A549 (cell line): ENCODE measurements at regions not wholly inside any gene's neighbourhood (a gene's known extent, or its start where the extent isn't known, plus 50 kb on each side); places are given as distances from the start of the nearest gene placed in this dataset.
A peak's percentile ranks its signal among the peaks of the same experiment; 100 is the strongest.

Experiments used
- ATAC-seq, 2 experiments: fragments of 200-7000 bp in 1 of 2; fragments of >200 bp in 1 of 2; cut with Nextera tagmentation in 1 of 2; cut with Tn5 transposase in 1 of 2; 3 replicates each; pipeline versions ENCODE4 v1.8.0 to v1.9.1; 2018 to 2020; ENCODE audit warnings: mild to moderate bottlenecking in 1 of 2, moderate library complexity in 1 of 2
- CTCF ChIA-PET: fragments of 300-600 bp; sonication (Branson Sonifier 250); formaldehyde crosslinking; extraction: SDS; loops from one replicate; lab custom pipeline; 2021; ENCODE audit warnings: antibody characterized with exemption, inconsistent platforms; lab: Yijun Ruan, JAX
- POLR2A ChIA-PET: fragments of 350-600 bp; formaldehyde crosslinking; extraction: SDS; loops from one replicate; lab custom pipeline; 2021; ENCODE audit warnings: antibody characterized with exemption, inconsistent platforms; lab: Yijun Ruan, JAX
- DNase-seq, 2 experiments: peaks; one replicate each; pipeline versions ENCODE4 v3.0.0 to v3.0.0-alpha.2; 2011 to 2016; ENCODE audit warnings: low read depth in 1 of 2, low spot score in 1 of 2
- FAIRE-seq: peaks from 2 replicates; lab custom pipeline; 2011; peaks lifted over from hg19 to GRCh38; lab: Jason Lieb, UNC
- H3K27ac ChIP-seq, 2 experiments: fragments of >200 bp; sonication (Bioruptor Twin); formaldehyde crosslinking; 3 replicates each; pipeline ENCODE4 v1.5.1; 2016 to 2017
- H3K4me1 ChIP-seq: fragments of >200 bp; sonication (Bioruptor Twin); formaldehyde crosslinking; 3 replicates; pipeline ENCODE4 v1.6.1; 2016
- H3K4me2 ChIP-seq: fragments of >200 bp; sonication (Bioruptor Twin); formaldehyde crosslinking; 3 replicates; pipeline ENCODE4 v1.6.1; 2016
- H3K4me3 ChIP-seq: fragments of >200 bp; sonication (Bioruptor Twin); formaldehyde crosslinking; 3 replicates; pipeline ENCODE4 v1.5.1; 2016
- H3K9me3 ChIP-seq: fragments of >200 bp; sonication (Bioruptor Twin); formaldehyde crosslinking; 3 replicates; pipeline ENCODE4 v1.6.1; 2016
- BHLHE40 ChIP-seq: IDR thresholded peaks from 2 replicates; pipeline ENCODE4 v1.6.1; 2012; ENCODE audit warnings: low read depth, low read length, inconsistent platforms
- CBX2 ChIP-seq: fragments of 200-600 bp; sonication (generic); IDR thresholded peaks from 2 replicates; pipeline ENCODE4 v1.6.1; 2016; ENCODE audit warnings: low read depth, mild to moderate bottlenecking, borderline replicate concordance
- CBX8 ChIP-seq: fragments of 200-600 bp; sonication (generic); IDR thresholded peaks from 2 replicates; pipeline ENCODE4 v1.6.1; 2016
- EHMT2 ChIP-seq: fragments of 200-600 bp; sonication (generic); IDR thresholded peaks from 2 replicates; pipeline ENCODE4 v1.6.1; 2016; ENCODE audit warnings: antibody characterized with exemption, low read depth, mild to moderate bottlenecking, moderate library complexity
- EP300 ChIP-seq, 2 experiments: fragments of >200 bp; sonication (Bioruptor Twin); formaldehyde crosslinking; IDR thresholded peaks; 2 replicates in 1 of 2; 3 replicates in 1 of 2; pipeline ENCODE4 v1.6.1; 2016 to 2017
- ESRRA ChIP-seq: fragments of 150-350 bp; IDR thresholded peaks from 2 replicates; pipeline ENCODE4 v1.6.1; 2014; ENCODE audit warnings: mild to moderate bottlenecking, low read length, borderline replicate concordance
- FOSB ChIP-seq: fragments of 250-450 bp; sonication (Bioruptor Pico); IDR thresholded peaks from 2 replicates; pipeline ENCODE4 v1.5.0; 2020; ENCODE audit warnings: mild to moderate bottlenecking, moderate library complexity
- FOSL2 ChIP-seq, 2 experiments: fragments of 450-650 bp in 1 of 2; fragments of >200 bp in 1 of 2; sonication (Bioruptor Twin) in 1 of 2; formaldehyde crosslinking; IDR thresholded peaks; 2 replicates each; pipeline versions ENCODE4 v1.5.0 to v1.6.1; 2016 to 2020; ENCODE audit warnings: mild to moderate bottlenecking in 1 of 2, moderate library complexity in 1 of 2
- FOXS1 ChIP-seq: fragments of 250-450 bp; sonication (Bioruptor Pico); IDR thresholded peaks from 2 replicates; pipeline ENCODE4 v1.5.0; 2020; ENCODE audit warnings: mild to moderate bottlenecking, moderate library complexity
- GATA3 ChIP-seq: IDR thresholded peaks from 2 replicates; pipeline ENCODE4 v1.6.1; 2012; ENCODE audit warnings: borderline replicate concordance
- HOXB5 ChIP-seq: fragments of 250-450 bp; sonication (Bioruptor Pico); IDR thresholded peaks from 2 replicates; pipeline ENCODE4 v1.5.0; 2020; ENCODE audit warnings: mild to moderate bottlenecking, moderate library complexity
- JUNB ChIP-seq: fragments of >200 bp; sonication (Bioruptor Twin); formaldehyde crosslinking; IDR thresholded peaks from 2 replicates; pipeline ENCODE4 v1.6.1; 2016
- KDM1A ChIP-seq: fragments of 200-600 bp; sonication (generic); IDR thresholded peaks from 2 replicates; pipeline ENCODE4 v1.6.1; 2016; ENCODE audit warnings: low read depth, mild to moderate bottlenecking
- MAFK ChIP-seq: fragments of 450-650 bp; IDR thresholded peaks from 2 replicates; pipeline ENCODE4 v1.6.1; 2014; ENCODE audit not compliant: partially characterized antibody
- NPAS2 ChIP-seq: fragments of 250-450 bp; sonication (Bioruptor Pico); IDR thresholded peaks from 2 replicates; pipeline ENCODE4 v1.8.0; 2022; ENCODE audit warnings: mild to moderate bottlenecking, moderate library complexity, borderline replicate concordance
- NR3C1 ChIP-seq: fragments of >200 bp; sonication (Bioruptor Twin); formaldehyde crosslinking; IDR thresholded peaks from 3 replicates; pipeline ENCODE4 v1.6.1; 2017
- POLR2AphosphoS2 ChIP-seq: conservative IDR thresholded peaks from 2 replicates; pipeline ENCODE4 v1.6.1; 2012; ENCODE audit warnings: low read length, improper control_type of control experiment, inconsistent platforms
- RARB ChIP-seq: fragments of 250-450 bp; sonication (Bioruptor Pico); IDR thresholded peaks from 2 replicates; pipeline ENCODE4 v1.8.0; 2021; ENCODE audit warnings: mild to moderate bottlenecking, moderate library complexity
- RFX5 ChIP-seq: fragments of 450-650 bp; IDR thresholded peaks from 2 replicates; pipeline ENCODE4 v1.7.1; 2014; ENCODE audit warnings: antibody characterized with exemption, mild to moderate bottlenecking, moderate library complexity
- RNF2 ChIP-seq: fragments of 200-600 bp; sonication (generic); IDR thresholded peaks from 2 replicates; pipeline ENCODE4 v1.6.1; 2016; ENCODE audit warnings: low read depth, mild to moderate bottlenecking, antibody characterized with exemption, moderate library complexity, borderline replicate concordance
- SMC3 ChIP-seq: fragments of >200 bp; sonication (Bioruptor Twin); formaldehyde crosslinking; IDR thresholded peaks from 3 replicates; pipeline ENCODE4 v1.6.1; 2018; ENCODE audit warnings: inconsistent platforms
- TFCP2L1 ChIP-seq: fragments of 250-450 bp; sonication (Bioruptor Pico); IDR thresholded peaks from 2 replicates; pipeline ENCODE4 v1.5.0; 2021; ENCODE audit warnings: mild to moderate bottlenecking
- ZFP36 ChIP-seq: fragments of 450-650 bp; IDR thresholded peaks from 2 replicates; pipeline ENCODE4 v1.6.1; 2014; ENCODE audit warnings: borderline replicate concordance; ENCODE audit not compliant: partially characterized antibody
- ZNF302 ChIP-seq: fragments of 250-450 bp; sonication (Bioruptor Pico); IDR thresholded peaks from 2 replicates; pipeline ENCODE4 v1.9.0; 2021; ENCODE audit warnings: inconsistent platforms, mild to moderate bottlenecking, moderate library complexity
- ZSCAN20 ChIP-seq: fragments of 250-450 bp; sonication (Bioruptor Pico); IDR thresholded peaks from 2 replicates; pipeline ENCODE4 v1.8.0; 2022; ENCODE audit warnings: mild to moderate bottlenecking, moderate library complexity
- WGBS: methylation state at CpG from one replicate; pipeline ENCODE4 v1.1.6; 2017; ENCODE audit errors: missing lambda C conversion rate; 5-methylcytosine and 5-hydroxymethylcytosine counted together
- TF ChIP-seq, protein P1 (sequence below): IDR thresholded peaks from 2 replicates; pipeline ENCODE4 v1.6.1; 2012
- TF ChIP-seq, protein P2 (sequence below): fragments of >200 bp; sonication (Bioruptor Twin); formaldehyde crosslinking; IDR thresholded peaks from 2 replicates; pipeline ENCODE4 v1.6.1; 2016
- TF ChIP-seq, protein P3 (sequence below): fragments of >200 bp; sonication (Bioruptor Twin); formaldehyde crosslinking; IDR thresholded peaks from 3 replicates; pipeline ENCODE4 v1.5.1; 2016
- TF ChIP-seq, protein P4 (sequence below): fragments of 150-350 bp; IDR thresholded peaks from 2 replicates; pipeline ENCODE4 v1.6.1; 2014; ENCODE audit warnings: low read depth, mild to moderate bottlenecking, low read length

DNA sequence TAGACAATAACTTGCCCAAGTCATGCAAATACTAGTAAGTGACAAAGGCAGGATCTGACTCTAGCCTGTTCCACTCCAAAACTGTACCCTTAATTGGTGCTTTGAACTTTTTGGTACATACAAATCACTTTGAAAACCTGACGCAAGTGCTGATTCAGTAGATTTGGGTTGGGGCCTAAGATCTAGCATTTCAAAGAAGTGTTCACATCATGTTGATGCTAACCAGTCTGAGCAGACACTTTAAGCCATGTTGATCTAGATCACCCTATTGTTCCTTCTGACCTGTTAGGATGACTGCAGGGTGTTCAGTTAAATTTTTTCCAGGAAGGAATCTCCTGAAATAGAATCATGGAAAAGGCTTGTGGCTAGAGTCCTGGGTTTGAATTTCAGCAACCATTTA, 57.7 kb upstream of the CPEB4 start:
- TF ChIP-seq MAFK (peak; percentile 64), EHMT2 (no peak)
- DNase-seq: no peak
- FAIRE-seq: no peak
- Histone ChIP-seq H3K9me3 (peaks cover 14% of the 10 kb centered on the region), H3K4me1 (peaks cover 24% of the 10 kb centered on the region), H3K4me3 (no peak overlapping the region), H3K27ac (peak overlapping the region in 1 of 2 experiments; percentile 78; a peak in 3 of 6 replicates), H3K4me2 (no peak overlapping the region)
- ATAC-seq: no peak
- ChIA-PET CTCF (no interaction called here), POLR2A (no interaction called here)
- 81% methylated on average over 1 of the region's 1 CpG for WGBS

DNA sequence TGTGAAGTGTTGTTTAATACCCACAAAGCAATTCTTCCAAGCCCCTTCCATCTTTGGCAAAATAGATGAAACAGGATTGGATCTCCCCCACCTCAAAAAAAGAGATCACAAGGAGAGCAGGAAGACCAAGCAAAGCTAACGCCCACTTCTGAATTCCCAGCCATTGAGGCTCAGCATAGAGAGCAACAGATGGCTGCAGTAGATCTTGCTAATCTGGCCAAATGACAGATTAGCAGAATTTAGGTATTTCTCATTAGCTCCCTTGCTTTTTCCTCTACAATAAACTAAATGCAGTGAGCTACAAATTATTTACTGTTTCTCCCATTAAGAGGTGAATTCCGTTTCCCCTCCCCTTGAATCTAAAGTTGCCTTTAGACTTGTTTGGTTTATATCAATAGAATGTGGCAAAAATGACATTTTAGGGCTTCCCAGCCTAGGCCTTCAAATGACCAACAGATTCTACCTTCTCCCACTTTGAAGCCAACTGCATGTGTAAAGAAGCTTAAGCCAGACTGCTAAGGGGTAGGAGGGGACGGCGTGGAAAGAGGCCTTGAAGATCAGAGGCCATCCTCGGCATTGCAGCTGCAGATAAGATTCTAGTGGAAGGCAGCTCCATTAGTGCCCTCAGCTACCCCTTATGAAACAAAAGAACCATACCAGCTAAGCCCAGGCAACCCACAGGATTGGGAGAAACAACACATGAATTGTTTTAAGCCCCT, 56.8 kb upstream of the CPEB4 start:
- Histone ChIP-seq H3K27ac (0 out of 6 replicates have a peak overlapping the region, but pooled peaks of 1 of the 2 experiments have one; percentile 5), H3K4me1 (peaks cover 15% of the 10 kb centered on the region), H3K4me3 (no peak overlapping the region), H3K4me2 (no peak overlapping the region), H3K9me3 (peaks cover 14% of the 10 kb centered on the region)
- POLR2A ChIA-PET: interaction anchor here (0.6 kb wide), 1 partner anchor 13 kb away, joined by 4 read pairs; no protein-coding TSS in a partner anchor
- DNase-seq (peak in 1 of 2 experiments; percentile 14), FAIRE-seq (no peak), ATAC-seq (peak; percentile 44 to 55; a peak in 2 of 6 replicates)
- TF ChIP-seq JUNB (no peak), FOSL2 (IDR thresholded peaks at IDR 0.05) (no peak), FOSL2 (CRISPR knock-in tag; IDR thresholded peaks at IDR 0.05) (no peak), RARB (no peak), RNF2 (no peak), HOXB5 (no peak), GATA3 (no peak), RFX5 (no peak), KDM1A (no peak), CBX2 (no peak), BHLHE40 (no peak), ZSCAN20 (no peak), FOSB (no peak), TFCP2L1 (CRISPR knock-in tag) (no peak), CBX8 (no peak)
- TF ChIP-seq, protein P1, sequence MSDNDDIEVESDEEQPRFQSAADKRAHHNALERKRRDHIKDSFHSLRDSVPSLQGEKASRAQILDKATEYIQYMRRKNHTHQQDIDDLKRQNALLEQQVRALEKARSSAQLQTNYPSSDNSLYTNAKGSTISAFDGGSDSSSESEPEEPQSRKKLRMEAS: no peak
- TF ChIP-seq, protein P2, sequence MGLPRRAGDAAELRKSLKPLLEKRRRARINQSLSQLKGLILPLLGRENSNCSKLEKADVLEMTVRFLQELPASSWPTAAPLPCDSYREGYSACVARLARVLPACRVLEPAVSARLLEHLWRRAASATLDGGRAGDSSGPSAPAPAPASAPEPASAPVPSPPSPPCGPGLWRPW: no peak
- TF ChIP-seq, protein P3, sequence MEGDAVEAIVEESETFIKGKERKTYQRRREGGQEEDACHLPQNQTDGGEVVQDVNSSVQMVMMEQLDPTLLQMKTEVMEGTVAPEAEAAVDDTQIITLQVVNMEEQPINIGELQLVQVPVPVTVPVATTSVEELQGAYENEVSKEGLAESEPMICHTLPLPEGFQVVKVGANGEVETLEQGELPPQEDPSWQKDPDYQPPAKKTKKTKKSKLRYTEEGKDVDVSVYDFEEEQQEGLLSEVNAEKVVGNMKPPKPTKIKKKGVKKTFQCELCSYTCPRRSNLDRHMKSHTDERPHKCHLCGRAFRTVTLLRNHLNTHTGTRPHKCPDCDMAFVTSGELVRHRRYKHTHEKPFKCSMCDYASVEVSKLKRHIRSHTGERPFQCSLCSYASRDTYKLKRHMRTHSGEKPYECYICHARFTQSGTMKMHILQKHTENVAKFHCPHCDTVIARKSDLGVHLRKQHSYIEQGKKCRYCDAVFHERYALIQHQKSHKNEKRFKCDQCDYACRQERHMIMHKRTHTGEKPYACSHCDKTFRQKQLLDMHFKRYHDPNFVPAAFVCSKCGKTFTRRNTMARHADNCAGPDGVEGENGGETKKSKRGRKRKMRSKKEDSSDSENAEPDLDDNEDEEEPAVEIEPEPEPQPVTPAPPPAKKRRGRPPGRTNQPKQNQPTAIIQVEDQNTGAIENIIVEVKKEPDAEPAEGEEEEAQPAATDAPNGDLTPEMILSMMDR: no peak
- CTCF ChIA-PET: interaction anchor here (1.8 kb wide), 1 partner anchor 9 kb away, joined by 6 read pairs; no protein-coding TSS in a partner anchor
- 90% methylated on average over 5 of the region's 5 CpGs for WGBS

DNA sequence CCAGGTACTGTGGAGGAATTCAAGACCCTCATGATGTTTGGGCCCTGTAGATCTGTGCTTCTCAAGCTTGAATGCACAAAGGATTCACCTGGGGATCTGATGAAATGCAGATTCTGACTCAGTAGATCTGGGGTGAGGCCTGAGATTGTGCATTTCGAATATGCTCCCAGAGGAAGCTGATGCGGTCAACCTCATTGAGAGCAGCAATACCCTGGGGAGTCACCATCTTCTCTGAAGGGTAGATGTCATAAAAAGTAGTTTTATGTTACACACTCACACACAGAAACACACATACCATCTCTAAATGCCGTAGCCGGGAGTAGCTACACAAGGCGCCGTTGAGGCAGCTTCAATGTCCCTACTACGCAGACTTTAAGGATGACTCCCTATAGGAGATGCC, 55.8 kb upstream of the CPEB4 start:
- Histone ChIP-seq H3K27ac (0 out of 6 replicates have a peak overlapping the region, but pooled peaks of 1 of the 2 experiments have one; percentile 2), H3K4me1 (peaks cover 13% of the 10 kb centered on the region), H3K4me2 (no peak overlapping the region), H3K4me3 (no peak overlapping the region), H3K9me3 (peaks cover 14% of the 10 kb centered on the region)
- FAIRE-seq (no peak), DNase-seq (no peak), ATAC-seq (no peak)
- WGBS: 89% methylated on average over 7 of the region's 7 CpGs
- POLR2A ChIA-PET: no interaction called here
- CTCF ChIA-PET: interaction anchor here (1.1 to 1.8 kb wide), 2 partner anchors 10 to 37 kb away, joined by 3 to 6 read pairs; no protein-coding TSS in a partner anchor
- TF ChIP-seq NR3C1 (no peak), RNF2 (no peak), SMC3 (no peak), ESRRA (no peak), ZFP36 (no peak), NPAS2 (CRISPR knock-in tag) (no peak), MAFK (no peak), FOXS1 (CRISPR knock-in tag) (no peak), ZNF302 (CRISPR knock-in tag) (no peak), EP300 (IDR thresholded peaks at IDR 0.05) (no peak), POLR2AphosphoS2 (no peak)
- TF ChIP-seq, protein P4, sequence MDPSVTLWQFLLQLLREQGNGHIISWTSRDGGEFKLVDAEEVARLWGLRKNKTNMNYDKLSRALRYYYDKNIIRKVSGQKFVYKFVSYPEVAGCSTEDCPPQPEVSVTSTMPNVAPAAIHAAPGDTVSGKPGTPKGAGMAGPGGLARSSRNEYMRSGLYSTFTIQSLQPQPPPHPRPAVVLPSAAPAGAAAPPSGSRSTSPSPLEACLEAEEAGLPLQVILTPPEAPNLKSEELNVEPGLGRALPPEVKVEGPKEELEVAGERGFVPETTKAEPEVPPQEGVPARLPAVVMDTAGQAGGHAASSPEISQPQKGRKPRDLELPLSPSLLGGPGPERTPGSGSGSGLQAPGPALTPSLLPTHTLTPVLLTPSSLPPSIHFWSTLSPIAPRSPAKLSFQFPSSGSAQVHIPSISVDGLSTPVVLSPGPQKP: no peak
- TF ChIP-seq, protein P2: no peak
- TF ChIP-seq, protein P3: no peak
